ENCODE measurements at regions not wholly inside any gene's neighbourhood (a gene's known extent, or its start where the extent isn't known, plus 50 kb on each side); places are given as distances from the start of the nearest gene placed in this dataset.
"Not testable (repeated sequence)": the region's sequence is repeated elsewhere in the genome, so short reads cannot be mapped to it uniquely, and the experiment has no call there.

DNA sequence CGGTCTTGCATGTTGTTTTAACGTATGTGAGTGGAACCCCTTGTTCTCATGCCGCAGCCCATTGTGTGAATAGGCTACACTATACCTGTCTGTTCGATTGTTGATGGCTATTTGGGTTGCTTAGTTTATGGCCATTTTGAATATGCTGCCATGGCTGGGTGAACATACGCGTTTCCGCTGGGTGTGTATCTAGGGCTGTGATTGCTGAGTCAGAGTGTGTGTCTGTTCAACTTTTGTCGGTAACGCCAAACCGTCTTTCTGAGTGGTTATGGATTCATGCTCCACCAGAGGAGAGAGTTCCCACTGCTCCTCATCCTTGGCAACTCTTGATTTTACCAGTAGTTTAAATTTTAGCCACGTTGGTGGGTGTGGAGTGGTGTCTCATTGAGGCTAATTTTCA is 77.0 kb downstream of the METRNL start:
- no peak for DNase-seq

DNA sequence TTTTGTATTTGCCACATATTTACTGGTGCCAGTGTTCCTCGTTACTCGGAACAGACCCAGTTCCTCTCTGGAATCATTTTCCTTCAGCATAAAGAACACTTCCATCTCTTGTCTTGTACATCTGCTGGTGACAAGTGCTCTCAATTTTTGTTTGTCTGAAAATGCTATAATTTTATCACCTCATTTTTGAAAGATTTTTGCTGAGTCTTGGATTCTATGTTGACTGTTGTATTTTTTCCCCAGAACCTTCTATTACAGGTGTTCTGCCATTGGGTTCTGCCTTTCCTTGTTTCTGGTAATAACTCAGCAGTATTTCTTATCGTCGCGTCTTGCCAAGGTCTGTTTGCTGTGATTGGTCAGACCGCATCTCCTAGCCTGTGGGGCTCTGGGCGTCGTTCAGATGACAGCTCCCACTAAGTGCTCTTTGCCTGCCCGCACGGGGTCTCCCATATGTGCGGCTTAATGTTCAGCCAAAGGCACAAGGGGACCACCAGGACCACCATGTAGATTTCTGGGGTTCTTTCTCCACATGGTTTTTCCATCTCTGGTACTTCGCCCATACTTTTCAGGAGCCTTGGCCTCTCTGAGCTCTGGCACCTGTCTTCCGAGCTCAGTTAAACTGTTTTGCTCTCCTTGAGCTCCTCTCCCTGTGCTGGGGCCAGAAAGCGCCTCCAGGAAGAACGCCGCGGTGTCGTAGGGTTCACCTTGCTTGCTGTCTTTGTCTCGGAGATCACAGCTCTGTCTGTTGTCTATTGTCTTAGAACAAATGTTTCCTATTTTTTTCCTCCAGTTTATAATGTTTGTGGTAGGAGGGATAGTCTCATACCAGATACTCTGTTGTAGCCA is 80.0 kb downstream of the METRNL start:
- no peak for DNase-seq

DNA sequence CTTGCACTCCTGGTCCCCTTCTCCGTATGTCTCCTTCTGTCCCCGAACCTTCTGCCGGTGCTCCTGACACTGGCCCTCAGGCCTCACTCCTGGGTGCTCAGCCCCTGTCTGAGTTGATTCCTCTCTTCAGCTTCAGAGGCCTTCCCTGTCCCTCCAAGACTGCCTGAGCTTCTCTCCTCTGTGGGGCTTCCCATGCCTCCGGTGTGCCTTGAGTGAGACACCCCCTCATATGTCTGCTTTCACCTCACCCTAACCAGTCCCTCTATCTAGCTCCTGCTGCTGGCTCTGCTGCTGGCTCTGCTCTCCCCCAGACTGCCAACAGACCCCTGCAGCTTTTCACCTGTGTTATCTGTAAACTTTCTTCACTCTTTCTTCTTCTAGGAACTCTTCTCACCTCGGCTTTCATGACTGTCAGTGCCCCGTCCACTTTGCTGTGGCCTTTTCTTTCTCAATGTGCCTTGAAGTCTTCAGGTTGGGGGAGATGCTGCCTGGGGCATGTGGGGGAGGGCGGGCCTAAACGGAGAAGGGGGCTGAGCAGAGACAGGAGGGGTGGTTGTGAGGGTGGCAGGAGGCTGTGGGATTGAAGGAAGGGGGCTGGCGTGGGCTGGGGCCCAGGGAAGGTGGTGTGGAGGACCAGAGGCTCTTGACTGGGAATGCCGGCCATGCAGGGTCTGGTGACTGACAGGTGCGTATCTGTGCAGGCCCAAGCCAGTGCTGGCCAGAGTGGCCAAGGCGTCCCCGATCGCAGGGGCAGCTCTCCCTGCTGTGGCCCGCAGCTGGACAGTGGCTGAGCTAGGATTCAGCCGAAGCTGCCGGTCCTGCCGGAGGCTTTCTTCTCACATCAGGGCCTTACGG is 81.3 kb downstream of the METRNL start:
- no peak for DNase-seq

DNA sequence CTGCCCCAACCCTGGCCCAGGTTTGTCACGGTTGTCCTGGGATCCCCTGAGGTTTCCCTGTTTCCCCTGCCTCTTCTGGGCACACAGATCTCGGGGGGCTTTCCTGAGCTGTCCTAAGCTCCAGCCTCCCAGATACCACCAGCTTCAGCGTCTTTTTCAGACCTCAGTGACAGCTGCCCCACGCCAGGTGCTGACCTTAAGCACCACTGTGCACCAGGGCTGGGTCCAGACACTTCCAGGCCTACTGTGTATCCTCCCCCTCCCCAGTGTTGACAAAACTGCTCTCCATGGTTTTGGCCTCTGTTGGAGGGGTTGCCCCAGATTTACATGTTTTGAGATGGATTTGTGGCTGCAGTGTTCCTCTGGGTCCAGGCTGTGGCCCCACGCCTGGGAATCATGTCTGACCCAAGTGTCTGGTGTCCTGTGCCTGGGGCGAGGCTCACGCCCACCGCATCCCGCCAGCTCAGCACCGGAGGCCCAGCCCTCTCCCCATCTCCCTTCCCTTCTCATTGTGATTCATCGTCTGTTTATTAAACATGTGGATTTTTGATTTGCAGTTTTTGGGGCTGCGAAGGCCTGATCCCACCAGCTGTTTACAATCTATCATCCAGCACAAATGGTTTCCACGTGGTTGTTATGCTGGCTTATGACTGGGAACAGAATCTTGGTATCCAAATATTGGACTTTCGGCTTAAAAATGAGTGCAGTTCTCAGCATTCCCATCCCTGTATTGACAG is 82.1 kb downstream of the METRNL start:
- no peak for DNase-seq

DNA sequence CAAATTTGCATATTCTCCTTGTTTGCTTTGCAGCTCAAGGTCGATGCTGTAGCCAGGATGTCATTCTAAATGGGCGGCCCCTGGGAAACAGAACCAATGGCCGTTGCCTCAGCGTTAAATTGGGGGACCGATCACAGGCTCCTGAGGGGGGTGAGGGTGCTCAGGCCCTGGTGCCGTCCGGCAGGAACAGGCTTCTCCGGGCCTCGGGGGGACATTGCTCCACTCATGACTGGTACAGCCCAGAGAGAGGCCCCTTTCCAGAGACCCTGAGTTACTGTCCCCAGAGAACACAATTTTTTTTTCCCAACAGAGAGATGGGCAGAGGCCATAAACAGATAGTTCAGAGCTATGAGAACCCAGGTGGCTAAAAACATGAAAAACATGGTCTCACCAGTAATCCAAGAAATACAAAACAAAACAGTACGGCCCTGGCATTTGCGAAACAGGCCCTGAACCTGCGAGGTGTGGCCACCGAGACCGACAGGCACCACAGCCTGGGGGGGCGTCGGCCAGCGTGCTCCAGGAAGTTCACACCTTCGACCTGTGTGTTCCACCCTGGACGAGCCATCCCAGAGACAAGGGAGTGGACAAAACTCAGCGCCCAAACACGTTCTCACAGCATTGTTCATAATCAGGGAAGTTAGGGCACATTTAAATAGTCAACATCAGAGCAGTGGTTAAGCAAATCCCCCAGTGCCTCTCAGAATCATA is 82.8 kb downstream of the METRNL start:
- no peak for DNase-seq

DNA sequence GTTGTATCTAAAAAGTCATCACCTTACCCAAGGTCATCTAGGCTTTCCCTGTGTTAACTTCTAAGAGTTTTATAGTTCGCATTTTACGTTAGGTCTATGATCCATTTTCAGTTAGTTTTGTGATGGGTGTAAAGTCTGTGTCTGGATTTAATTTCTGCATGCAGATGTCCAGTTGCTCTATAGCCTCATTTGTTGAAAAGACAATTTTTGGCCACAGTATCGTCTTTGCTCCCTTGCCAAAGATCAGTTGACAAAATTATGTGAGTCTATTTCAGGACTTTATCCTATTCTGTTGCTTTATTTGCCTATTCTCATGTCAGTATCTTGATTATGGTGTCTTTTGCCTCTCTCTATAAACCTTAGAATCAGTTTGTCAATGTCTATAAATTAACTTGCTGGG is 85.1 kb downstream of the METRNL start:
- no peak for DNase-seq

DNA sequence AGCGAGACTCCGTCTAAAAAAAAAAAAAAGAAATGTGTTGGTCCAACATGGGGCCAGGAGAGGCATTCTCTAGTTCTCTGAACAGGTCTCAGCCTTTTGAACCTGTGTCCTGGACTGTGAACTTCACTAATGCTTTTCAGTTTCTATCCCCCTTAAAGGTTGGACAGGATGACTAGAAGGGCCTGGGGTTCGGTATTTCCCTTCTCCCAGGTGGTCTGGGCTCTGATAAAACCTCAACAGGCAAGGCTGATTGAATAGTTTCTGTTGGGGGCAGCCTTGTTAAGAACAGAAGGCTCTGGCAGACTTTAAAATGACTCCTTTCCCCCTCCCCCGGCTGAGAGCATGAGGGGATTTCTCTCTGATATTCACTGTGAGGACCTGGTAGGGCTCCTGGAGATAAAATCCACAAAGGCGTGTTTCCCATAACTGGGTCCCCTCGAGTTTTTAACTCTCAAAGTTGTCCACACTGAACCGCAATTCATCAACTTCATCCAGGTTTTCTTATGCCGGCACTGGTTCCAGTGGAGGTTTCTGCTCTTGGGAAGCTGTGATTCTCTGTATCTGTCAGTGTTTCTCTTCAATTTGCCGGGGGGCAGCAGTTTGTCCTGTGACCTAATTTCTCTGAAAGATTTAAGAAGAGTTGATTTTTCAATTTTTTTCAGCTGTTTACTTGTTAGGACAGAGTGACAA is 91.3 kb downstream of the METRNL start:
- DNase-seq: no peak

DNA sequence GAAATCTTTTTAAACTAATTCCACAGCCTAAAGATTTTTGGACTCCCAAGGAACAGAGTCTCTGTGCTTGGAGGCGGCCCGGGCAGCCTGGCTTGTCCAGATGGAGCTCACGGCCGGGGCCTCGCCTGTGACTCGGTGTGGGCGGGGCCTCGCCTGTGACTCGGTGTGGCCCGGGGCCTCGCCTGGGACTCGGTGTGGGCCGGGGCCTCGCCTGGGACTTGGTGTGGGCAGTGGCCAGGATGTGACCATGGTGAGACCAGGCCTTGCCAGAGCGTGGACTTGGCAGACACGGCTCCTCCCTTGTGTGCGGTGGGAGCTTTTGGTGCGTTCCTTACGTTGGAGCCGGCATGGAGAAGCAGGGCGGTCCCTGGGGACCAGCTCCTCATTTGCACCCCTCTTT is 92.3 kb downstream of the METRNL start:
- DNase-seq: no peak

DNA sequence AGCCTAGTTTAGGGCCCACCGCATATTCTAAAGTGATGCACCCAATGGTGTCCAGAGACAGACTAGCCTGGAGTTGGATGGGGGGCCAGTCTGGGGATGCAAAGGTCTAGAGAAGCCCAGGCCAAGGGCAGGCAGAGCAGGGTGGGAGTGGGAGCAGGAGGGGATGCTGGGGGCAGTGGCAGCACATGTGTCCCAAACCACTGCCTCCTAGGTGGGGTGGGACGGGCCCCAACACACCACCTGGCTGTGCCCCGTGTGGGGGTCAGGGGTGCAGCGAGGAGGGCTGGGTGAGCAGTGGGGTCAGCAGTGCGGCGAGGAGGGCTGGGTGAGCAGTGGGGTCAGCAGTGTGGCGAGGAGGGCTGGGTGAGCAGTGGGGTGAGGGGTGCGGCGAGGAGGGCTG is 92.7 kb downstream of the METRNL start:
- not testable (repeated sequence) for DNase-seq

DNA sequence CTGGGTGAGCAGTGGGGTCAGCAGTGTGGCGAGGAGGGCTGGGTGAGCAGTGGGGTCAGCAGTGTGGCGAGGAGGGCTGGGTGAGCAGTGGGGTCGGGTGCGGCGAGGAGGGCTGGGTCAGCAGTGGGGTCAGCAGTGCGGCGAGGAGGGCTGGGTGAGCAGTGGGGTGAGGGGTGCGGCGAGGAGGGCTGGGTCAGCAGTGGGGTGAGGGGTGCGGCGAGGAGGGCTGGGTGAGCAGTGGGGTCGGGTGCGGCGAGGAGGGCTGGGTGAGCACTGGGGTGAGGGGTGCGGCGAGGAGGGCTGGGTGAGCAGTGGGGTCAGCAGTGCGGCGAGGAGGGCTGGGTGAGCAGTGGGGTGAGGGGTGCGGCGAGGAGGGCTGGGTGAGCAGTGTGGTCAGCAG is 93.2 kb downstream of the METRNL start:
- not testable (repeated sequence) for DNase-seq

DNA sequence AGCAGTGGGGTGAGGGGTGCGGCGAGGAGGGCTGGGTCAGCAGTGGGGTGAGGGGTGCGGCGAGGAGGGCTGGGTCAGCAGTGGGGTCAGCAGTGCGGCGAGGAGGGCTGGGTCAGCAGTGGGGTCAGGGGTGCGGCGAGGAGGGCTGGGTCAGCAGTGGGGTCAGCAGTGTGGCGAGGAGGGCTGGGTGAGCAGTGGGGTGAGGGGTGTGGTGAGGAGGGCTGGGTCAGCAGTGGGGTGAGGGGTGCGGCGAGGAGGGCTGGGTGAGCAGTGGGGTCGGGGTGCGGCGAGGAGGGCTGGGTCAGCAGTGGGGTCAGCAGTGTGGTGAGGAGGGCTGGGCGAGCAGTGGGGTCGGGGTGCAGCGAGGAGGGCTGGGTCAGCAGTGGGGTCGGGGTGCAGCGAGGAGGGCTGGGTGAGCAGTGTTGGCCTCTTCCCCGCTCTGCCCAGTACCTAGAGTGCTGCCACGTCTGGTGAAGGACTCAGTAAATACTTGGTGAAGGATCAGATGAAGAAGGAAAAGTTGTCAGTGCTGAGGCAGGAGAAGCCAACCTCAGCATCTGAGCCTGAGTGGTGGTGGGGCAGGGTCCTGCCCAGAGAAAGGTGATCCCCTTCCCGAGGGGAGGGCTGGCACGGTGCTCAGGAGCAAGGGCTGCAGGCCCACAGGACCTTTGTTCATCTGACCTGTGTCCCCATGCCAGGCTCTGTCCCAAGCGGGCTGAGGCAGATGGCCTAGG is 93.9 kb downstream of the METRNL start:
- not testable (repeated sequence) for DNase-seq

DNA sequence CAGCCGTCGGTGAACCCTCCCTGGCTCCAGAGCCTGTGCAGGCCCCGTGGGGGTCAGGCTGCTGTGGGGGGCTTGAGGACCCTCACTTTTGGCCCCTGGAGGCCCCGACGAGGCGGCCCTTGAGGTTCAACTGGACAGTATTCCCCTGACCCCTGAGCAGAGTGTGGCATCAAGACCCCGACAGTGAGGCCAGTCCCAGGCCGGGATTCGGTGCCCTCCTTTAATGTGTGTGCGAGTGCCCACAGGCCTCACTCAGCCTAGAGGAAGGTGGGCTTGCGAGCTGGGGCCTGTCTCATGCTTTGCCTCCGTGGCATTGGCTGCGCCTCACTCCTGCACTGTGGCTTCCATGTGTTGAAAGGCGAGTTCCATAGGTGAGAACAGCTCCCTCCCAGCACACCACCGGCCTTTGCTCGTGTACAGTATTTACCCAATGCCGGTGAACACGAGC is 94.5 kb downstream of the METRNL start:
- DNase-seq: no peak

DNA sequence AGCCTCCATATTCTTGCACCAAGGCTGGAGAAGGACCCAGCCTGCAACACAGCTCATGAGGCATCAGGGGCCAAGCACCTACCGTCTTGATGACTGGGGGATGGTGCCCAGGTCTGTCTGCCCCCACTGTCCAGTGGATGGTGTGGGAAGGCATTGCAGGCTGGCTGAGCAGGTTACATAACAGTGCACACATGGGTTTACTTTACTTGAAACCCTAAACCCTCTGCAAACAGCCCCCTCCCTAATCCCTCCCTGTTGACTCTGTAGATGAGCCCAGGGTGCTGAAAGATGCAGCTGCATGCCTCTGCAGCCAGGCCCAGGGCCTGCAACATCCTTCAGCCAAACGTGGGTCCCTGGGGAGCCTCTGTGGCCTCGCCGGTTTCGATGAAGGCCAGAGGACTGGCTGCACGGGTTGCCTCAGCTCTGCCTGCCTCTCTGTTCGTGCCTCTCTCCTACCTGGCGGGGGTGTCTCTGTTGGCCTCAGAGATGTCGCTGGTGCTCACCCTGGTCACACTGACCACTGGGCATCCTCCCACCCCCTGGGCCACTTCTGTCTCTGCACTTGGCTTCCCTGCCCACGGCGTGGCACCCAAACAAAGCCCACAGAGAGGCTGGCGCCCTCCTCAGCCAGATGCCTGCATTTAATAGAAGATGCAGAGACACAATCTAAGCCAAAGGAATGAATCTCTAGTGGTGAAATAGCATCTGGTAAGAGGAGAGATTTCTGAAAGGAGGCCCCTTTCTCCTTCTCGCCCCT is 95.1 kb downstream of the METRNL start:
- DNase-seq: no peak

DNA sequence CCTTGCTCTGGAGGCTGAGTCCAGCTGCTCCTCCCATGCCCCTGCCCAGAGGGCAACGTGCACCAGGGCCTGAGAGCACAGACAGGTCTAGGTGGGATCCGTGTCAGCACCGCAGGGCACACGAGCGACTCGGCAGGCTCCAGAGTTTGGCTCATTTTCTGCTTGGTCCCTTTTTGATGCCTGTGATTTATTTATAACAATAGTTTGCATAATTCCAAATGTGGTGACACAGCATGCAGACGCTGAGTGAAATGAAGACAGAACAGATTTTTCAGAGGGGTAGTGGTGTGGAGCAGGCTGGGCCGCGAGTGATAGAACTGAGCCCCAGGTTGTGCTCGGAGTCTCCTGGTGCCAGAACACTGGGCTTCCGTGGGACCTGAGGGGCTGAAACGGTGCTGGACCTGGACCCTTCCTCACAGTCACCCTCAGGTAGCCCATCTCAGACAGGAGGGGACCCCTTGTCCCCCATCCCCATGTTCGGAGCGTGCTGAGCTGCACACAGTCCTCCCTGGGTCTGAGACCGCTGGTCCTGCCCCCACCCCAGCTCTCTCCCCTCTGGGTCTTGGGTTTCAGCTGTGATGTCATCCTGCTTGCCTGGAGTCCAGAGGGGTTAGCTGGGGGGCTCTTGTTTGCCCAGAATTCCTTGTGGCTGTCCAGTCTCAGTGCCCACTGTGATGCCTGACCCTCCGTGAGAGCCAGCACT is 95.9 kb downstream of the METRNL start:
- DNase-seq: no peak

DNA sequence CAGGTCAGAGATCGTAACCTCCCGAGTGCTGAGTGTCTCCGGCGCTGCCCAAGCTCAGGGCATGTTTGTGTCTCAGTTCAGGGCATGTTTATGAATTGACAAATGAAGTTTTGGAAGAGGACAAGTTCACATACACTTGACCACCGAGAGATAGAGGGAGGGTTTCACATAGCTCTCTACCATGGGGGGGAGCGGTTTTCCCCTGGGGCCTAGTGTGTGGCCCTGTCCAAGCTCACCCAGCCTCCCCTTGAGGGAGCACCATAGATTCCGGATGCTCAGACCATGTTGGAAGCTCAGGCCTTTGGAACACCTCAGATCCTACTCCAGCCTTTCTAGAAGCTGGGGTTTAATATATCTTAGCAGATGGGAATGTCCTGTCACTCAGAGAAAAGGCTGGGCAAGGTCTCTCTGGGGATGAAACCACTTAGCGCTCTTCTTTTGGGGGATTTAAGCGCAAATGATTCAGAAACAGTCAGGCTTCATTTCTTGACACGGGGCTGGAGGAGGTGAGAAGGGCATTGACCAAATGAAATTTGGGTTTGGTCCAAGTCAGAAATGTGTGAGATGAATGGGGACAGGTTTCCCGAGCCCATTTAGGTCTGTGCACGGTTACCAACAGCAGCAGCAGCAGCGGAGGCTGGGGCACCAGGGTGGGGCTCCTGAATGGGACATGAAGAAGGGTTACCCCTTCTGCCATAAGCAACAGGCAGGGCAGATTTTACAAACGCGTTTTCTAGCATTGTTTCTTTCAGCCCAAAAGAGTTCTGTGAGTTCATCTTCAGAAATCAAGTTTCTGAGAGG is 96.6 kb downstream of the METRNL start:
- no peak for DNase-seq

DNA sequence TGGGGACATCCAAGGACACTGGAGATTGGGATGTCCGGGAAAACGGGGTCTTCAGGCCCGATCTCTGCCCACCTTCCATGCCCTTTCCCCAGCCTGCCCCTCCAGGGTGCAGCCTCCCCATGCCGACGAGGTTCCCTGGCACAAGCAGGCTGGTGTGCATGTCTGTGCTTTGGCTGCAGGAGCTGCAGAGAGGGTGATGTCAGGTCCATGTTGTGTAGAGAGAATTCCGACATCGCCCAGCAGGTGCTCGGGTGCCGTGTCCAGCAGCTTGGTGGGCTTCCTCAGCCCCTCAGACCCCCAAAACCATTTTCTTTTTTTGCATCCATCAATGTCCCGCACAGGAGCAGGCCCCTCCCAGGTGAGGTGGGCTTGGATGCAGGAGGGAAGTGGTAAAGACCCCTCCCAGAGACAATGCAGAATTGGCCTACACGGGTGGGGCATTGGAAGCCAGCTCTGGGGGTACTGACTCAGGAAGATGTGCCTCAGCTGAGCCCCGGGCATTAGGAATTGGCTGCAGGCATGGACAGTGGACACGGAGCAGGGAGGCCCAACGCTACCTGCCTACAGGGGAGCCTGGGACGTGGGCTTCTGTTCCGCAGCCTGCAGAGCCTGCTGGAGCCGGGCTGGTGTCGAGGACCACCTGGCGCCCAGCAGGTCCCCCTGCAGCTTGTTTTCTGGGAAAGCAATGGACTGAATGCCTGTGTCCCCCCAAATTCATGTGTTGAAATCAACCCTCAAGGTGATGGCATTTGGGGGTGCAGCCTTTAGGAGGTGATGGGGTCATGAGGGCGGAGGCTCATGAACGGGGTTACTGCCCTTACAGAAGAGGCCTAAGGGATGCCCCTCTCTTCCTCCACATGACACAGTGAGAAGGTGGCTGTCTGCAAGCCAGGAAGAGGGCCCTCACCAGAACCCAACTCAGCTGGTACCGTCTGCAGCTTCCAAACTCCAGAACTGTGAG is 97.5 kb downstream of the METRNL start:
- no peak for DNase-seq

Data from anterior cingulate cortex (tissue), 58 donors.